ENCODE measurements at regions not wholly inside any gene's neighbourhood (a gene's known extent, or its start where the extent isn't known, plus 50 kb on each side); places are given as distances from the start of the nearest gene placed in this dataset.

DNA sequence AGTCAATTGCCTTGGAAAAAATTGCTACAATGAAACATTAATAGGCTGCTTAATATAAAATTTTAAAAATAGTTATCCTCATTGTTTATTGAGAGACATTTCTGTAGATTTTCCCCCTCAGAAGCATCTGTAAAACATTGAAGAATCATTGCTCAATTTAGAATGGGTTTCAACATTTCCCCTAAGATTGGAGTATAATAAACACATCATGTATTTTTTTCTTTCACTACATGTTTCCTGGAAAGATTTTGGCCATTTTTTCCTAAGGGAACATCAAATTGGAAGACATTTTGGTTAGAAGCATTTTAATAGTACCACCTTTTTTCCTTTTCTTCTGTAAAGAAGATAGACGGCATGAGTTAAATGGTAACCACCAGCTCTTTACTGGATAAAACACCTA lies 443.2 kb upstream of the SPHKAP start:
- H3K4me1 ChIP-seq = no peaks in the 10 kb centered on the region
- no peak overlapping the region for H3K27ac ChIP-seq
- ATAC-seq (no peak), DNase-seq (no peak)
- no peak overlapping the region for H3K4me3 ChIP-seq
- no peaks in the 10 kb centered on the region for H3K9me3 ChIP-seq
- TF ChIP-seq CTCF (IDR thresholded peaks at IDR 0.05) (no peak), POLR2A (IDR thresholded peaks at IDR 0.05) (no peak)
- H3K27me3 ChIP-seq = no peaks in the 10 kb centered on the region
- intact Hi-C loops (cut with DNase I) = no loop called here
- no peaks in the 10 kb centered on the region for H3K36me3 ChIP-seq (replicated peaks in 1 of 2; ENCODE audit: insufficient read depth in 1 of 2, low read depth in 2 of 2)
- 77 to 91% methylated on average over 1 of the region's 1 CpG for WGBS, 2 donors

GRCh38 chr2:228615496-228615895 lies 434.0 kb upstream of the SPHKAP start:
- no peak for ATAC-seq

DNA sequence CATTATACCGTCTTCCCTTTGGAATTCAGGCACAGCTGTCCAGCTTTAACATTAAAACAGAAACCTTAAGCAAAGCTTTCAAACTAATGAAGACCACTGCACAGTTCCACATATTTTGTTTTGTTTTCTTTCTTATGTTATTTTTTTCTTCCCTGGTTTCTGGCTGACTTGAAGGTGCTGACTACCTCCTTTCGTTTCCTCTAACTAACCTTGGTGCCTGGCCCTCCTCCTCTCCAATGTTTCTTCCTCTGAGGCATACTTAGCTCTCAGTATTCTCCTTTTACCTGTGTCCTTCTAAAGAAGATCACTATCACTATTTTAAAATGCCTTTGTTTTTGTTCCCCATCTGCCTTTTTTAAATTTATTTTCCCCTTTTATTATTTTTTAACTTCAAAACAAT lies 433.3 kb upstream of the SPHKAP start:
- Histone ChIP-seq H3K36me3 (replicated peaks in 1 of 2; ENCODE audit: insufficient read depth in 1 of 2, low read depth in 2 of 2) (no peaks in the 10 kb centered on the region), H3K27me3 (no peaks in the 10 kb centered on the region), H3K4me3 (no peak overlapping the region), H3K27ac (no peak overlapping the region), H3K9me3 (no peaks in the 10 kb centered on the region), H3K4me1 (no peaks in the 10 kb centered on the region)
- no peak for TF ChIP-seq CTCF (IDR thresholded peaks at IDR 0.05)
- no peak for TF ChIP-seq POLR2A (IDR thresholded peaks at IDR 0.05)
- DNase-seq = no peak
- WGBS, 2 donors = 91 to 96% methylated on average over 2 of the region's 2 CpGs
- no peak for ATAC-seq
- intact Hi-C loops (cut with DNase I) = no loop called here

More at GRCh38 chr2:228615496-228615895, 434.0 kb upstream of the SPHKAP start:
- Histone ChIP-seq H3K36me3 (replicated peaks in 1 of 2; ENCODE audit: insufficient read depth in 1 of 2, low read depth in 2 of 2) (no peaks in the 10 kb centered on the region), H3K27me3 (no peaks in the 10 kb centered on the region), H3K4me1 (no peaks in the 10 kb centered on the region), H3K27ac (no peak overlapping the region), H3K9me3 (no peaks in the 10 kb centered on the region), H3K4me3 (no peak overlapping the region)
- intact Hi-C loops (cut with DNase I) = no loop called here
- no peak for DNase-seq
- TF ChIP-seq POLR2A (IDR thresholded peaks at IDR 0.05) = no peak
- TF ChIP-seq CTCF (IDR thresholded peaks at IDR 0.05) = no peak
- WGBS, 2 donors = 97 to 100% methylated on average over 3 of the region's 3 CpGs

- intact Hi-C loops (cut with DNase I) = no loop called here
- H3K9me3 ChIP-seq = no peaks in the 10 kb centered on the region
- no peaks in the 10 kb centered on the region for H3K27me3 ChIP-seq
- no peaks in the 10 kb centered on the region for H3K4me1 ChIP-seq
- H3K27ac ChIP-seq = no peak overlapping the region
- DNase-seq (no peak), ATAC-seq (no peak)
- H3K36me3 ChIP-seq (replicated peaks in 1 of 2; ENCODE audit: insufficient read depth in 1 of 2, low read depth in 2 of 2) = no peaks in the 10 kb centered on the region
- 89 to 92% methylated on average over 8 of the region's 8 CpGs for WGBS, 2 donors
- H3K4me3 ChIP-seq = no peak overlapping the region
- TF ChIP-seq CTCF (IDR thresholded peaks at IDR 0.05) (no peak), POLR2A (IDR thresholded peaks at IDR 0.05) (no peak)
Measured at GRCh38 chr2:228613133-228613850, 431.8 kb upstream of the SPHKAP start.

DNA sequence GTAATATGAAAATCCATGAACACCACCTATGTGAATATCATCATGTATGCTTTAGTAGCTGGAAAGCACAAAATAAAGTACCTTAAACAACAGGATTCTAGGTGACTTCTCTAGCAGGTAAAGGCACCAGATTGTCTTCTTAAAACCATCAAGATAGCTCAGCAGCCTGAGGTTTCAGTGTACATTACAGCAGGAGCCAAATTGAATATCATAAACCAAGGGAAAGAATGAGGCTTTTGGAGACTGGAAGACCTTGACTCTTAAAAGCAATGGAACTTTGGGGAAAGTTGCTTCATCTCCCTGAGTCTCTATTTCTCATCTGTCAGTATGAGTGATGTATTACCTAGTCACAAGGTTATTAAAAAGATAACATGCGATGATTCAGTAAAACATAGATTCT lies 429.7 kb upstream of the SPHKAP start:
- no peak for ATAC-seq
- Histone ChIP-seq H3K9me3 (no peaks in the 10 kb centered on the region), H3K36me3 (replicated peaks in 1 of 2; ENCODE audit: insufficient read depth in 1 of 2, low read depth in 2 of 2) (no peaks in the 10 kb centered on the region), H3K27me3 (no peaks in the 10 kb centered on the region), H3K27ac (no peak overlapping the region), H3K4me1 (no peaks in the 10 kb centered on the region), H3K4me3 (no peak overlapping the region)
- intact Hi-C loops (cut with DNase I) = no loop called here
- WGBS, 2 donors = 34 to 38% methylated on average over 1 of the region's 1 CpG
- DNase-seq = no peak
- TF ChIP-seq POLR2A (IDR thresholded peaks at IDR 0.05) (no peak), CTCF (IDR thresholded peaks at IDR 0.05) (no peak)

Data from body of pancreas (tissue), 4 donors.